Ammon's horn (tissue), 1 donor: ENCODE measurements at regions not wholly inside any gene's neighbourhood (a gene's known extent, or its start where the extent isn't known, plus 50 kb on each side); places are given as distances from the start of the nearest gene placed in this dataset.
A peak's percentile ranks its signal among the peaks of the same experiment; 100 is the strongest.

ENCODE experiments used
- DNase-seq: peaks from one replicate; pipeline ENCODE4 v3.0.0-alpha.2; 2016; ENCODE audit warnings: low spot score

DNA sequence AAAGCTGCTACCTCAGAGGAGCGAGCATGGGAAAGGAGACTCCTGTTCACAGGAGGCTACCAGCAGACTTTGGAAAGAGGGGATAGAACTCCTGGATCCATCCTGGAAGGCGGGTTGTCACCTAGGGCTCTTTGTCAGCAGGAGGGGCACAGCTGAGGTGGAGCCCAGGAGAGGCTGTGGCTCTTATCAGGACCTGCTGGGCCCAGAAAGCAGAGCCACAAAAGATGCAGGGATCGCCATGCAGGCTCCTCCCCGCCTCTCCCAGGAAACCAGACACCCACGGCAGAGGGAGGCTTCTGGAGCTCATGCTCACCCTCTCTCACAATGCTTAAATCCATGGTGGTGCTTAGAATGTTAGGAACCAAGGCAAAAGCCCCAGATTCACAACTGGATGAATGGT, 994.2 kb downstream of the UQCRFS1 start:
- DNase-seq: no peak

DNA sequence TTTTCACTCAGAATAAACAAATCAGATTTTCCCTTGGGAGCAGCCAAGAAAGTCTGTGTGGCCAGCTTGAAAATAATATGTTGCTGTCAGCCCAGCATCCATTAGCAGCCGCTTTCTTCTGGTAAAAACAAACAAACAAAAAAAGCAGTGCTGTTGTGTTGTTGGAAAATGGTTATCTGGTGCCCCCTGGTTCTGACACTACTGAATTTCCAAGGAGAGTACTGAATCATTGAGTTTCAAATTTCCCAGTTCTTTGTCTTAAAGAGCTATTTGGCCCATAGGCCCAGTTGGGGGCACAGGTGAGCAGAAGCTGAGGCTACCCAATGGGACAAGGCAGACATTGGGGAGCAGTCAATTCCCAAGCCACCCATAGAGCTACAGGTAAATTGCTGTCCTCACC, 995.9 kb downstream of the UQCRFS1 start:
- DNase-seq: no peak

DNA sequence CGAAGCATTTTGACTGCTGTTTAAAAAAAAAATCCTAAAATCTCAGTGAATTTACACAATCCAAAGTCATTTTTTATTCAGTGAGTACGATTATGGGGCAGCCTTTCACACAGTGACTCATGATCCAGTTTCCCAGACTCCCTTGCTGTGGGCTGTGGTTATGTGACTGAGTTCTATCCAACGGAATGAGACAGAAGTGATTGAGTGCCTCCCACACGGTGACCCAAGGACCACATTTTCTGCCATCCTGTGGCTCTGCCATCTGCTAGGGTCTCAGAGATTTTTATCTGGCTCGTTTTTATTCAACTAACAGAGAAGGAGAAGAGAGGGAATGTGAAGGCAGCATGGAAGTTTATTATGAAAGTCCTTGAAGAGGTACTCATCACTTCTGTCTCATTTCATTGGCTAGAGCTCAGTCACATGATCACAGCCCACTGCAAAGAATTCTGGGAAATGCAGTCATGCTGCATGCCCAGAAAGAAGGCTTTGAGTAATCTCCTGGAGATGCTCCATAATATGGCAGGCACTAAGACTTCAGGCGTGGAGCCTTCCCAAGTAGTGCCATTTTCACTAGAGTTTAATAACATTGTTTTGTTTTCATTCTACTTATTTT, 999.4 kb downstream of the UQCRFS1 start:
- no peak for DNase-seq

DNA sequence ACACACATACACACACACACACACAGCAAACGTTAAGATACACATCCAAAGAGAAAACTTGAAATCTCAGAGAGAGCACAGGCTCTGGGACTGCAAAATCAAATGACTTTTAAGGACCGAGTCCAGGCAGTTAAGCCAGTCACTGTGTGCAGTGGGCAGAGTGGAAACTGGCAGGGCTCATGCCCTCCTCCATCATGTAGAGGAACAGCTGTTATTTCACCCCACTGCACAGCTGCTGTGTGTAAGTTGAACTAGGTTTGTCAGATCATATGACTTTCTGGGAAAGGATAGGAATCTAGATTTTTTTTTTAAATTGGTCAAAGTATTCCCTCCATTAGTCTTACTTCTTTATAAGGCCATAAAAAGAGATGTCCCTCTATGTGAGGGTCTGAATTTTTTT, 1002.1 kb downstream of the UQCRFS1 start:
- DNase-seq: no peak

DNA sequence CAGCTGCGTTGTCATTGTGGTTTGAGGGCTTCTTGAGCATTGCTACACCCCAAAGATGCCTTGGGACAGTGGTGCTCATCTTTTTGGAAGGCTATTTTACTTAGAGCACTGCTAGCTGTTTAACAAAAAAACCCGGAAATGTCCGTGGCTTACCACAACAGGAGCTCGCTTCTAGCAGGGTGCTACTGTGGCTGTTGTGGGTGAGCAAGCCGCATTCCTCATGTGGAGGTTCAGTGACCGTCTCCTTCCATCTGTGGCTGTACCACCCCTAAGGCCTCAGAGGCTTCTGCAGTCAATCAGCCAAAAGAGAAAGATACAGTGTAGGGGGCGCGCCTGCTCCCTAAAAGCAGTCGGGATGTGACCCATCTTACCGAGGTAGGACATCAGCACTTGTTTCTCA, 1004.2 kb downstream of the UQCRFS1 start:
- no peak for DNase-seq

DNA sequence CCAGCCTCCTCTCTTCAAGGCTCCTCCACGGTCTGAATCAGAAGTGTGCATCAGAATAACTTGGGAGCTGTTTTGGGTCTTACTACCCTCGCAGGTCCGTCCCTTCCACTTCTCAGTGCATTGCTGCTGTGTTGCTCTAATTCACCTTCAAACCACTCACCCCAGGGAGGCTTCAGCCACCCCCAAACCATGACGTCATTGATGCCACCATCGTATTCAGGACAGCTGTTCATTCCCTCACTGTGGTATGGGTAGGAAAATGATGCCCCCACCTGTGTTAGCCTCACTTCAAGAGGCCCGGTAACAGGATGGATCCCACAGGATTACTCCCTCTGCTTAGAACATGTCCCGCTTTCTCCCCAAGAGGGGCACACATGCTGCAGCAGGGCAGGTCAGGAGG, 1005.7 kb downstream of the UQCRFS1 start:
- no peak for DNase-seq

DNA sequence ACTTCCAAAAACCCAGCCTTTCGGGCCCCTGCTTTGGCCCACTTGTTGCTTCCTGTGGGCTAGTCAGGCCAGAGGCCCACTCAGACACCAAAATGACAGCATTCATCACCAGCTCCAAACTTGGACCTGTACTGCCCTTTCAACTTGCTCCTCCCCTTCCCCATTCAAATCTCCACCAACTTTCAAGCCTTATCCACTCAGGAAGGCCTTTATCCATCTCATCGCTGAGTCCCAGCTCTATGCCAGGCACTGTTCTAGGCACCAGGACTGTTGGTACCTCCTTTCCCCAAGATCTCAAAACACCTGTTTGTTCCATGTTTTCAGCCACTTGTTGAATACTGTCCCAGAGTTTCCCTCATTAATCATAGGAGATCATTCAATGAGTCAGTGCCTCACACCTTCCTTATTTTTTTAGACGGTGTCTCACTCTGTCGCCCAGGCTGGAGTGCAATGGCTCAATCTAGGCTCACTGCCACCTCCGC, 1011.4 kb downstream of the UQCRFS1 start:
- no peak for DNase-seq

DNA sequence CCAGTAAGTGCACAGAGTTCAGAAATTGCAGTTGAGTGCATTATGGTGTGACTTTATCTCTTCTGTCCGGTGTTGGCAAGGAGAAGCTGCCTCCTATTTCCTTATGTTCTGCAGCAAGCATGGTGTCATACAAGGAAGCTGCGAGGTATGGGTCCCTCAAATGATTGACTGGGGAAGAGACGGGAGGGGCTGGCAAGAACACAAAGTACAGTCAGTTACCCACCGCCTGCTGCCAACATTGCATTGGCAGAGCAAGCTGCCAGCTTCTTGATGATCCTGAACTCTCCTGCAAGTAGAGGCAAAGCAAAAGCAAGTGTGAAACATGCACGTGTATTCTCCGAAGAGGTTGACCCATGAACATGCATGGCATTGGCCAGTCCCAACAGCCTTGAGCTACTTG, 1013.6 kb downstream of the UQCRFS1 start:
- no peak for DNase-seq

DNA sequence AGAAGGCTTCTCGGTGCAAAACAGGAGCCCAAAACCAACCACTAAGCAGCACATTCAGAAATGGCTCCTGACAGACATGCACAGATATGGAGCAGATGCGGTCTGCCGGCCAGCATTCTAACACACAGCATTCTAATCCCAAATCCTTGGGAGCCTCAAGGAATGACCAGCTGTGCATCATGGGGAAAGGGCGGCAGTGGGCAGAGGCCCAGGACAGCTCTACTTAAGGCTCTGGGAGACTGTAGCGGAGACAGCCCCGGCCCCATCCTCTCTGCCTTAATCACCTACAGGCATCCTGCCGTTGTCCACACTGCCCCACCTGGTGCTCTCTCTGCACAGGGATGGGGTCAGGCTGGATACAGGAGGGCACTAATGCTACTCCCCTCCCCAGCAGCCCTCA, 1016.0 kb downstream of the UQCRFS1 start:
- DNase-seq: no peak

DNA sequence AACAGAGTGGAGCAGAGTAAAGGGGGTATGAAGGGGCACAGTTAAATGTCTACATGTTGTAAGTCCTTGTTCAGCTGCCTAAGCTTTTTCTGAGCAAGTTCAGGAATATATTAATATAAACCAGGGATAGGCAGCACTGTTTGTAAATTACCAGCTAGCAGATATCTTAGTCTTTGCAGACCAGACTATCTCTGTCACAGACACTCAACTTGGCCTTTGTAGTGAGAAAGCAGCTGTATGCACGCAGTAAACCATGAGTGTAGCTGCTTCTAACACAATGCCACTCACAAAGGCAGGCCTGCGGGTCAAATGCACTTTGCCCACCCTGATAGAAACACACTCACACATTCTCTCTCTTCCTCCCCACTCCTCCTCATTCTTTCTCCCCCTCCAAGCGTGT, 1016.9 kb downstream of the UQCRFS1 start:
- no peak for DNase-seq

DNA sequence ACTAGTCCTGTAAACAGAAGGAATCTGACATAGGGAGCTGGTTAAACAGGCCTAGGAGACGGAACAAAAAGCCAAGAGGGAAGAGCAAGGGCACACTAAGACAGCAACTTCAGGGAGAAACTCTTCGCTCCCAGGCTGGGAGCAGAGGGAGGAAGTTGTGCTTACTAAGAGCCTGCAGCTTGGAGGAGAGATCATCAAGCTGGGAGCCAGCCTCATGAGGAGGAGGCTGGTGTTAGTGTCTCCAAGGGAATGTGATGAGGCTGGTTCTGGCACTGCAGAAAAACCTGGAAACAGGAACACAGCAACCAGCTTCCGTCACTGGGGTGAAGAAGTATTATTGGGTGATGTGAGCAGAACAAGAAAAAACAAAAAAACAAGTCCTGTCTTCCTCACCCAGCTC, 1027.3 kb downstream of the UQCRFS1 start:
- peak; percentile 65 for DNase-seq

DNA sequence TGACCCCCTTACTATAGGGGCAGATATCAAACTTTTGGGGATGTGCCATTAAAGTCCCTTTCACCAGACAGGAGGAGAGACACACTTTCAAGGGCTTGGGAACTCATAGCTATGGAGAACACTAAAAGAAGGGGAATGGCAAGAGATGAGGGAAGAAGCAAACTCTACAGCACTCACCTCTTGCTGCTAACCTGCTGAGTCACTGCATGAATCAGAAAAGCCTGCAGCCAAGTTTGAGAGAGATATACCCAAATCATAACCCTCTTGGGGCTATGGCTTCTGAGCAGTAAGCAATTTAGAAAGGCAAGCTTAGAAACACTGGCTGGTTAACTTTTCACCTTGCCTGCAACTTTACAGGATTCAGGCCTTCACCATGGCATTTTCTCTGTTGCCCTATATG, 1028.0 kb downstream of the UQCRFS1 start:
- no peak for DNase-seq

DNA sequence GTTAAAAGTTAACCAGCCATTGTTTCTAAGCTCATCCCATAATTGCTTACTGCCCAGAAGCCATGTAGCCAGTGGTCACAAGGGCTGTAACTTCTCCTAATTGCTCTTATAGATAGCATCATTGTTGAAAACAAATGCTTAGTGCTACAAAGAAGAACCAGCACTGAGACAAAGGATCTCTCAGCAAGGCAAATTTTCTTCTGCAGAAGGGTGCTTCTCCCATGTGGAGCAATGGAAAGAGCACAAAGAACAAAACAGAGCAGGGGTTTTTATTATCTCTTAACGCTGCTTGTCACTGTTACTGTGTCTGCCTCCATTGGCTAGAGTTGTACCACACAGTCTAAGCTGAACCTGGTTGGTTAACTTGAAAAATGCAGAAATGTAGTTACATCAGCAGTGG, 1036.8 kb downstream of the UQCRFS1 start:
- no peak for DNase-seq

DNA sequence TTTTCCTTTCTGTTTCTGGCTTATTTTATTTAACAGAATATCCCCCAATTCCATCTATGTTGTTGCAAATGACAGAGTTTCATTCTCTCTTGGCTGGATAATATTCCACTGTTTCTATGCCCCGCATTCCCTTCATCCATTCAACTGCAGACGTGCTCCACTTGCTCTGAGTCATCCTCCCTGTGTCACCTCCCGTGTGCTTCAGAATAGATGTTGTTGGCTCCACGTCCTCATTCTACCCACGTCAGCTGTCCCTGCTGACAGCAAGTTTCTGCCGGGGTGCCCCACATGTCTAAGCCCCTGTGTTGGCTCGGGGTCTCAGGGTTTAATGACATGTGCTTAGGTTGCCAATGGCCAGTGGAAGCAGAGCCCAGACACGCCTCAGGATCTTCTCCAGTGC, 1041.0 kb downstream of the UQCRFS1 start:
- peak; percentile 15 for DNase-seq

DNA sequence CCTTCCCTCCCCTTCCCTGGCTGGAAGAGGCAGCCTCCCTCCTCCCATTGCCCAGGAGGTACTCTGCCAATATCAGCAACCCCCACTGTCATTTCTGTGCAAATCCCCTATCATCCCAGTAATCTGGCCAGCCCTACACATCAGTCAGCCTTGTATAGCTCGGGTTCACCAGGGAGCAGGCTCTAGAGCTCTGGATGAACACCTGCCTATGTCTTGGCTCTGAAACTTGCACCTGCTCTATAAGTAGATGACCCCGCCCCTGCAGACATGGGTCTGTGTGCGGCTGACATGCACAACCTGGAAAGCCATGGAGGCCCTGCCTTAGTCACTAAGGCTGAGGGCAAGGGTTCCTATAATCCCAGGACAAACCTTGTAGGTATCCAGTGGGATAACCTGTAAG, 1042.9 kb downstream of the UQCRFS1 start:
- no peak for DNase-seq

DNA sequence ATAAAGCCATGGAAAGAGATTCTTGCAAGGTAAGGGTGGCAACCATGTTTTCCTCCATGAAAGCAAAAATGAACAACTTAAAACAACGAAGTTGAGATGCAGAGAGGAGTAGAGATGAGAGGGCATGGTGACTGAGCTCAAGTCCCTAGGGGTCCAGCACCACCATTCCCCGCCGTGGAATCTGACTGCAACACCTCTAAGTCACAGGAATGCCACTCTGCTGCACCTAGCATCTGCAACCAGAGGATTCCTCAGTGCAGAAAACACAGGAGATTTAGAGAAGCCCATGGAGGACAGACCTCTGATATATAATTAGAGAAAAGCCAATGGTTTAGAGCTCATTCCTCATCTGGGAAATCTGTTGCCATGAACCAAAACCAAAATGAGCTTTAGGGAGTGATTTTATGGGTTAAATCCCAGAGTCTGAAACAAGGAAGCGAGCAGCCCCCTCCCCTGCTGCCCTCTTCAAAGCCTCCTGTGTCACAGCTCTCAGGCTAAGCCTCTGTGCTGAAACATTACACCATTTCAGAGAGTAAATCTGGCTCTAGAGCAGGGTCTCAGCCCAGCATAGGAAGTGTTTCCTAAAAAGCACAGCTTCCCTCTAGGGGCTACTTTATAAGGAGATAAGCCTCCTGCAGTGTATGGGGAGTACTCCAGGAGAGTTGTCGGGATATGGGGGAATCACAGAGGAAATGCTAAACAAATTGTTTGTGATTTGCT, 1043.6 kb downstream of the UQCRFS1 start:
- DNase-seq: no peak

DNA sequence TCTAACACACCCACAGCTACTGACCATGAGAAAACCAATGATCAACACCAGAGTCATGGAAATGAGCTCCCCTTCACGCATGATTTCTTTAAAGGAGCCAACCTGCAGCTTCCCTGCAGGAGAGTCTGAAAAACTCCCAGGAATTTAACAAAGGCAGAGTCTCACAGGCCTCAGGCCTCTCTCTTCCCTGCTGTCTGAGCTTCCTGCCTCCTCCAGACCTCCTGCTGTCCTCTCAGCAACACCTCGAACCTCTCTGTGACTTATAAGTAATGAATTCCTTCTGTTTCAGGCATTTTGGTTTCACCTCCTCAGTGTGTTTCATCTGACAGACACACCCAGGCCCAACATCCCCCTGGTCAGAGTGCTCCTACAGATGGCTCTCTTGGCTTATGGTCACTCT, 1044.4 kb downstream of the UQCRFS1 start:
- no peak for DNase-seq

DNA sequence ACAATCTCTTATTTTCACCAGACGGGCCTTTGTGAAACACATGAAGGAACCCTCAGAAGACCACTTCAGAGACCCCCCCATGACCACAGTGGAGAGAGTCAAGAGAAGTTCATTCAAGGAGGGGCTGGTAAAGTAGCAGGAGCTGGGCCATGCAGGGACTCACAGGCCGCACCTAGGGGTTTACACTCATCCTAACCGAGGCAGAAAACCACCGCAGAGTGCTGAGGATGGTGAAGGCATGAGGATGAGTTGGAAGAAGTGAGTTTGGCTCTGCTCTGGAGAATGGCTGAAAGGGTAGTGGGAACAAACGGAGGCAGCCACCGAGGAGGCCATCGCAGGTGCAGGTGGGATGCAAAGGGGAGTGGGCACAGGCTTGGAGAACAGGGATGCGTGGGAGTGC, 1046.9 kb downstream of the UQCRFS1 start:
- DNase-seq: no peak

DNA sequence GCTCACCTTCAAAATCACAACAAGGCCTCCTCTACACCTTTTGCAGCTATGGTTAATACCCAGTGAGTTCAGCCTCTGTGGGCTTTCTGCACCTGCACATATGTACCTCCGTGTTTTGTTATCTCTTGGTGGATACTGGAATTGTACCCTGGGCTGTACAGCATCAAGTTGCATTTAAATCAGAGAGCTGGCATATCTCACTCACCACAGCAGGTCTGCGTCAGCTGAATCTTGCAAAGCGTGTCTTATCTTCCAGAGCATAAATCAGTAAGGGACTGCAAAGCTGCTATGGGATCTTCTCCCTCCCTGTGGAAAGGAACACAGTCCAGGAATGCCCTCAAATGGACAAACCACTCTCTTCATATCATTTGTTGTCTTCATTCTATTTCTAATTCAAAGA, 1048.7 kb downstream of the UQCRFS1 start:
- DNase-seq: no peak

DNA sequence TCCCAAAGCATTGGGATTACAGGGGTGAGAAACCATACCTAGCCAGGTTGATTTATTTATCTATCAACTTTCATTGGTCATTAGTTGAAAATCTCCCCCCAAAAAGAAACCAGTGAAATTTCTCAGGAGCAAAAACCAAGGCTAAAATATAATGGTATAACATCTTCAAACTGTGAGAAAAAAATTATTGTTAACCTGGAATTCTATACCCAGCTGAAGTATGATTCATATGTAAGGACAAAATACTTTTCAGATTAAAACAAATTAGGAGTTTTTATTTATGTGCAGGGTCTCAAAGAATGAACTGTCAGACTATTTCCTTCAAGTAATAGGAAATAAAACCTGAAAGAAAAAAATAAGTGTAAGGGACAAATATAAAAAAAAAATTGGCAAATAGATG, 1053.9 kb downstream of the UQCRFS1 start:
- DNase-seq: no peak

DNA sequence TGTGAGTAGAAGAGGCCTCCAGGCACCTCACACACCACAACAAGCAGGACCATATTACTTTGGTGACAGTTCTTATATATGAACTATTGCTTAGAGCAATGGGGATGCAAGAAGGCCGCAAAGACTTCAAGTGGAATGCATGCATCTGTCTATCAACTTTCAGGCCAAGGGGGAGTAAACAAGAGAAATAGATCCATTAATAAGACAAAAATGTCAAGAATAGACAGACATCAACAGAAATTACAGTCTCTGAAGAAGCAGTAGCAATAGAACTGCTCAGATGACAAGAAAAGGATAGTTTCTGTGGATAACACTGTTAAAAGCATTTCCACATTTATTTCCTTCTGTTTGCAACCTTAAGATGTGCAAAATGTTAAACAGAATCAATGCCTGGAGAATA, 1057.7 kb downstream of the UQCRFS1 start:
- DNase-seq: no peak

DNA sequence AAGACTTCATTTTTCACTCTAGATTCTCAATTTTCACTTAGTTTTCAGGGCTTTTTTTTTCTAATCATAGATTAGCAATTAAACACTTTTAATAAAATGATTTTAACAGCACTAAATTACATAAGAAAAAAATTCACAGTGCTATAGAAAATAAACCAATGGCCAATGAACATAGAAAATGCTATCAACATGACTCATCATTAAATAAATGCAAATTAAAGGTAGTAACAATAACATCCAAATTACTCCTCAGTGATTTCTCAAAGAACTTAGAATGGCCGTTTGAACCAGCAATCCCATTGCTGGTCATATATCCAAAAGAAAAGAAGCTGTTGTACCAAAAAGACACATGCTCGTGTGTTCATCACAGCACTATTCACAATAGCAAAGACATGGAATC, 1058.9 kb downstream of the UQCRFS1 start:
- DNase-seq: no peak

DNA sequence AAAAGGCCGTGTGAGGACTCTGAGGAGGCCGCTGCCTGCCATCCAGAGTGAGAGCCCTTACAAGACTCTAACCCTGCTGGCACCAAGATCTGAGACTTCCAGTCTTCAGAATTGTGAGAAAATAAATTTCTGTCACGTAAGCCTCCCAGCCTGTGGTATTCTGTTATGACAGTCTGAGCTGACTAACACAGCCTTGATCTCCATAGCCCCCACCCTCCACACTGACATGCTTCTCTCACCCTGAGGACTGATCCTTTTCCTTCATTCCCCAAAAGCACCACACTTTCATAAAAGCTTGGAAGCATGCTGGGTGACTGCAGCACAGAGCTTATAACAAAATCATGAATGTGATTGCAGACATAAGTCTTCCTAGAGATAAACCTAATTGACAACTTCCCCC, 1059.8 kb downstream of the UQCRFS1 start:
- DNase-seq: no peak

DNA sequence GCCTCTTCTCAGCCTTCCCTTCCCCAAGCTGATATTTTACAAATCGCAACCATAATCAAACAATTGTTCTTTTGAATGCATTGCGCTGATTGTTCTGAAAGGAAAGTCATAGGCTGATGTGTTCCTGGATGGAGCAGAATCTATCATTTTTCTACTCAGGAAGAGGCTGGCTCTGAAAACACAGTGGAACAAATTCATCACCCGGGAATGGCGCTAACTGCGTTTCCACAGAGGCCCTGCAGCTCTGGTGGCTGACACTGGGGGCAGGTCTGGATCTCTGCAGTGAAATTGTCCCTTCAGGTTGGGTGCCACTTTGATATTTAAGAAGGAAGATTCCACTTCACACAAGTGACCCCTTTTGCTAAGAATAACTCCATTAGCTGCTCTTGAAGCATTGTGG, 1060.8 kb downstream of the UQCRFS1 start:
- no peak for DNase-seq
